ENCODE measurements at regions not wholly inside any gene's neighbourhood (a gene's known extent, or its start where the extent isn't known, plus 50 kb on each side); places are given as distances from the start of the nearest gene placed in this dataset.

DNA sequence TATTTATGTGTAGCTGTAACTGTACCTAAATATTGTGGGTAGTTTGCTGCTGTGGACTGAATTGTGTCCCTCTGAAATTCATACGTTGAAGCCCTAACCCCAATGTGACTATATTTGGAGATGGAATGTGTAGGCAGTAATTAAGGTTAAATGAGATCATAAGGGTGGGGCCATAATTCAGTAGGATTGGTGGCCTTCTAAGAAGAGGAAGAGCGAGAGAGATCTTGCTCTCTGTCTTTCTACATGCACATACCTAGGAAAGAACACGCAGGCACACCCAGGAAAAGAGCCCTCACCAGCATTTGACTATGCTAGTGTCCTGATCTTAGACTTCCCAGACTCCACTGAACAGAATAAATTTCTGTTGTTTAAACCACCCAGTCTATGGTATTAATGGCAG is 67.6 kb upstream of the CFAP20DC start:
- no peak for DNase-seq

DNA sequence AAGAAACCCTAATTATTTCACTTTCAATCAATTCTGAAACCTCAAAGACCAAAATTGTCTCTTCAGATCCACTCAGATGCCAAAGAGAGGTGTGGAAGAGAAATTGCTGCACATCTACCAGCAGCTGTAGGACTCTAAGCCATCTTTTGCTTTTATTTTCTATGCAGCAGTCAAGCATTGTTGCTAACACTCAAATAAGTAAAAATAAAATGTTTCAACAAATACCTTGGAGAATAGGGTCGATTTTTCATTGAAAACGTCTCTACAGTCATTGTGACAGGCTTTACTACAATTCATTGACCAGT is 66.4 kb upstream of the CFAP20DC start:
- no peak for DNase-seq

DNA sequence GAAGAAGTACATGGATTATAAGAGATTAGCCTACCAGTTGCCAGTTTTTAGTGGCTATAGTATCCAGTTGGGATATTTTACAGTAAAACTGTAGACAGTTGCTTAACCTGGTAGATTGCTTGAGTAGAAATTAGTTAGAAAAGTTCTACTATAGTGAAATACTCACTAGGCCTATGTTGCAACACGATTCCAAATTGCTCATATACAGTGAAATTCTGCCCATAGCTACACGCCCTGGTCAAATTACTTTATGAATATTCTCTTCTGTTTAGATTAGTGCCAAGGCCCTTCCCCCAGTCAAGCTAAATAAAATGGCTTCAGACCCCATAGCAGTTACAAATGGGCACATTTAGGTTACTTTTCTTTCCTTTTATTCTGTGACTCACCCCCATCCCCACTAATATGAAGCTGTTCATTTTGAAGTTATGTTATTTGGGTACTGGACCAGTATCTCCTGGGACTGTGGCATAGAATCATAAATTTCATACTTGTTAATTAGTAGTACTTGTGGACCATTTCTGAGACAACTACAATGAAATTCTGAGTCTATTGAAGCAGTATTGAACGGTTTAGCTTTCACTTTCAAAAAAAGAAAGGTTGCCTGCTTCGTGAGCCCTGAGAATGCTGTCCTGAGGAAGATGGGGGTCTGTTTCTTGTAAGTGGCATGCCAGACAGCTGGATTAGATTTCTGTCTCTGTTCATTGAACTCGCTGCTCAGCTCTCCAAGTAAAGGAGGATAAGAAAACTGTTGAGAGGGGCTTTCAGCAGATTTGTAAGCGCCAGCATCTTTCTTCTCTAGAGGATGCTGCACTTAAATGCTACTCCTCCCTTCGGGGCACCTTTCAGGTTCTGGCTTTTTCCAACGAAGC is 65.8 kb upstream of the CFAP20DC start:
- no peak for DNase-seq

DNA sequence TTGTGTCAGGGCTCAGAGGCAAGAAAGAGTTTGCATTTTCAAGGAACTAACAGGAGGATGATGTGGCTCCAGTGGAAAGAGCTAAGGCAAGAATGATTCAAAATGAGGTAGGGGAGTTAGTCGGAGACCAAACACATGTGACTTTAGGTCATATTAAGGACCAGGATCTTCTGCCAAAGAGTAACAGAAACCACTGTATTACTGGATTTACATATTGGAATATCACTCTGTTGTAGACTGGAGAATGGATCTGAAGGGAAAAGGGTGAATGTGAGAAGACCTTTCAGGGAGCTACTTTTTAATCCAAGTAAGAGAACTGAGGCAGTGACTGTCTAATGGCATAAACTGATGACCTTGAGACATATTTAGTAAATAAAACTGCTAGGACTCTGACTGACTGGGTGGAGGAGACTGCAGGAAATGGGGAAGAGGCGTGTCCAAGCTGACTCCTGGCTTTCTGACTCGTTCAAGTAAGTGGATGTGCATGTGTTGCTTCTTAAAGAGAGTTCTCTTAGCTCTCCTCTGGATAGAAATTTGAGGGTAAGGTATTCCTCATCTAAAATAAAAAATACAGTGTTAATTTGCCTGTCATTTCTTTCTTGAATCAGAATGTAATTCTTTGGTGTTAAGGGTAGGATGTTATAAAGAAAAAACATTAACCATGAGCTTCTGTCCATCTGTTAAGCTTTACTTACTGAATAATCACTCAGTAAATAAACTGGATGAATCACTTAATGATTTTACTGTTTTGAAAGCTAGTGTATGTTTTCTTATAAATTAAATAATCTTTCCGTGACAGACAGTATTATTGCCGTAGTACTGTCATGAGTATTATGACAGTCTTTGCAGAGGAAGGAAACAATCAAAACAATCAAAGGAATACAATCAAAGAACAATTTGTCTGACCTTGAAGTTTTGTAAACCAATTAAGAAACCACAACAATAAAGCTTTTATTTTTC is 58.3 kb upstream of the CFAP20DC start:
- no peak for DNase-seq

DNA sequence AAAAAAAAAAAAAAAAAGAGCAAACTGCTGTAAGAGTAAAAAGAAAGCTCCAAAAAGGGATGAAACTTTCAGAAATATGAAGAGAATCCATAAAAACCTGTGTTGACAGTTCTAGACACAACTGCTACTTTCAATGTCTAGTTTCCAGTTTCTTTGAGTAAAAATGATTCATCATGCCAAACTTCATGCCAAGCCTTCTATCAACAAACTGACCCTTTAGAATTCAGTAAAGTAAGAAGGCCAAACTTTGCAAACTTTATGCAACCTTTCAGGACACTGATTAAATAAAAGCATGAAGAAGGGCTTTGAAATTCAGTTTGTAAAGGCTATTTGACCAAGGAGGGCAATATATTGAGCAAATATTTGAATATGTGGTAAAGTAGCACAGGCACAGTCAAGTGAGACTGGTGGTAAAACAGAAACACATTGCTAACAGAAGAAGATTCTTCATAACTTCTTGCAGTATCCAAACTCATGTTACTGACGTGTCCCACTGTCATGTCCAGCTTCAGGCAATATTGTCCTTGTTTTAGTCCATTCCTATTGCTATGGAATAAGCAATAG is 56.3 kb upstream of the CFAP20DC start:
- DNase-seq = no peak

DNA sequence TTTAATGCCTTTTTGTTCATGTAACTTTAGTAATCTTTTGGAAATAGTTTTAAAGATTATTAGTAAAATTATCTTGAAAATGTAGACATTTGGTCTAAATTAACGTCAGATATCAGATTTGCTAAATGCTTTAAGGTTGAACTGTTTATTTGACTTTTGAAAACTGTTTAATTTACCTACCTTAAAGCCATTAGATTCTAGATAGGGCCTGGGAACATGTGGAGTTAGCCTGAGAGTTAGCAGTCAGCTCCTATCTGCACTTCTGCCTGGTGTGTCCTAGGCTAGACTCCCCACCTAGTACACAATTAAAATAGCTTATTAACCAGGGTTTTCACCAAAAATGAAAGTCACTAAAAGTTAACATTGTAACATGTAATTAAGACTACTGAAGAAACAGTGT is 53.7 kb upstream of the CFAP20DC start:
- DNase-seq = no peak

DNA sequence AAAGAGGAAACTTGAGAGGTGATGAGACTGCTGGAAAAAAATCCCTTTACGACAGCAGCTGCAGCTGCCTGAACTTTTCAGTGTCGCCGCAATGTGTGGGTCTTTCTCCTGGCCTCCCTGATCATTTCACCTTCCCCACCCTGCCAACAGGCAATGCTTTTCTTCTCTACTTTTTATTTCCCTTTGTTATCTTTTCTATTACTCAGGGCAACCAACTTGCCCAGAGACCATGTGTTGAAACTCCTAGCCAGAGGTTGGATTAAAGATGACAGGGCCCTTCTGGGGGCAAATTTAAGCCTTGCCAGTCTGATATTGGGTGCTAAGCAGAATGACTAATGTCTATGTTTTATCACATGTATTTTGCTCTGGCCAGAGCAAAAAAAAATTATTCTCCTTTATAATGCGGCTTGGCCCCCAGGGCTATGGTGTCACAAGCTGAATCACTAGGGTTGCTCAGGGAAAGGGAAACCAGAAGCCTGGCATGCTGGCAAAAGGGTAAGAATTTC is 51.5 kb upstream of the CFAP20DC start:
- no peak for DNase-seq
